Myocyte (in vitro differentiated cells): ENCODE measurements at regions not wholly inside any gene's neighbourhood (a gene's known extent, or its start where the extent isn't known, plus 50 kb on each side); places are given as distances from the start of the nearest gene placed in this dataset.

Experiments used
- DNase-seq: peaks from one replicate; pipeline ENCODE4 v3.0.0-alpha.2; 2012; ENCODE audit warnings: low read depth

GRCh38 chr22:49332691-49333090, 495.0 kb downstream of the BRD1 start:
- DNase-seq: no peak

GRCh38 chr22:49331878-49332277, 495.8 kb downstream of the BRD1 start:
- no peak for DNase-seq

- DNase-seq: no peak
Measured at GRCh38 chr22:49331223-49331815, 496.4 kb downstream of the BRD1 start.

- DNase-seq: no peak
Measured at GRCh38 chr22:49330421-49331222, 497.1 kb downstream of the BRD1 start.

GRCh38 chr22:49329636-49330035, 498.0 kb downstream of the BRD1 start:
- no peak for DNase-seq

GRCh38 chr22:49328630-49329405, 498.9 kb downstream of the BRD1 start:
- DNase-seq: no peak

- DNase-seq: no peak
Measured at GRCh38 chr22:49328118-49328475, 499.6 kb downstream of the BRD1 start.

GRCh38 chr22:49327411-49328117, 500.1 kb downstream of the BRD1 start:
- no peak for DNase-seq

GRCh38 chr22:49326558-49326957, 501.1 kb downstream of the BRD1 start:
- DNase-seq: no peak

- DNase-seq: no peak
Measured at GRCh38 chr22:49325531-49326395, 501.9 kb downstream of the BRD1 start.

GRCh38 chr22:49324527-49325491, 502.9 kb downstream of the BRD1 start:
- no peak for DNase-seq

GRCh38 chr22:49323751-49324415, 503.8 kb downstream of the BRD1 start:
- DNase-seq: no peak

- DNase-seq: no peak
Measured at GRCh38 chr22:49322861-49323622, 504.6 kb downstream of the BRD1 start.

GRCh38 chr22:49322231-49322630, 505.4 kb downstream of the BRD1 start:
- no peak for DNase-seq

GRCh38 chr22:49321477-49322055, 506.1 kb downstream of the BRD1 start:
- no peak for DNase-seq

GRCh38 chr22:49320714-49321476, 506.8 kb downstream of the BRD1 start:
- DNase-seq: no peak

- DNase-seq: no peak
Measured at GRCh38 chr22:49317369-49317768, 510.3 kb downstream of the BRD1 start.
